GM23338 (cell line): ENCODE measurements at regions not wholly inside any gene's neighbourhood (a gene's known extent, or its start where the extent isn't known, plus 50 kb on each side); places are given as distances from the start of the nearest gene placed in this dataset.
A peak's percentile ranks its signal among the peaks of the same experiment; 100 is the strongest.

Experiments
- ATAC-seq: fragments of 200-7000 bp; cut with Tn5 transposase; 3 replicates; pipeline ENCODE4 v1.9.1; 2020
- DNase-seq: peaks from one replicate; pipeline ENCODE4 v3.0.0-alpha.2; 2015; ENCODE audit warnings: low spot score
- H2AFZ ChIP-seq: fragments of 200-600 bp; sonication (generic); 2 replicates; pipeline ENCODE4 v1.8.0; 2016; ENCODE audit warnings: antibody characterized with exemption, mild to moderate bottlenecking, moderate library complexity
- H3F3A ChIP-seq: fragments of 200-600 bp; sonication (generic); replicated peaks from 2 replicates; pipeline ENCODE4 v1.8.0; 2017; ENCODE audit warnings: antibody characterized with exemption, mixed run types, low read depth
- H3K27ac ChIP-seq: fragments of 200-600 bp; sonication (generic); 2 replicates; pipeline ENCODE4 v1.6.1; 2016; ENCODE audit warnings: low read depth
- H3K27me3 ChIP-seq: fragments of 200-600 bp; sonication (generic); 2 replicates; pipeline ENCODE4 v1.8.0; 2016; ENCODE audit warnings: mild to moderate bottlenecking, mixed run types, moderate library complexity; ENCODE audit not compliant: insufficient read depth
- H3K36me3 ChIP-seq: fragments of 200-600 bp; sonication (generic); 2 replicates; pipeline ENCODE4 v1.8.0; 2016; ENCODE audit warnings: mild to moderate bottlenecking; ENCODE audit not compliant: insufficient read depth
- H3K4me1 ChIP-seq: fragments of 200-600 bp; sonication (generic); 2 replicates; pipeline ENCODE4 v1.8.0; 2016; ENCODE audit warnings: mild to moderate bottlenecking, moderate library complexity; ENCODE audit not compliant: insufficient read depth
- H3K4me2 ChIP-seq: fragments of 200-600 bp; sonication (generic); 2 replicates; pipeline ENCODE4 v1.7.1; 2017; ENCODE audit warnings: mixed run types
- H3K4me3 ChIP-seq: fragments of 200-600 bp; sonication (generic); 2 replicates; pipeline ENCODE4 v1.6.1; 2016; ENCODE audit warnings: mixed run types
- H3K79me2 ChIP-seq: fragments of 200-600 bp; sonication (generic); replicated peaks from 2 replicates; pipeline ENCODE4 v1.8.0; 2017; ENCODE audit warnings: mild to moderate bottlenecking; ENCODE audit not compliant: insufficient read depth
- H3K9me2 ChIP-seq: fragments of 200-600 bp; sonication (generic); 2 replicates; pipeline ENCODE4 v1.8.0; 2017; ENCODE audit not compliant: insufficient read depth
- H4K20me1 ChIP-seq: fragments of 200-600 bp; sonication (generic); replicated peaks from 2 replicates; pipeline ENCODE4 v1.8.0; 2017; ENCODE audit warnings: mild to moderate bottlenecking; ENCODE audit not compliant: insufficient read depth
- H3K27ac Mint-ChIP-seq: 2 replicates; pipeline ENCODE4 v1.8.0; 2020; ENCODE audit warnings: inconsistent platforms, mild to moderate bottlenecking, moderate library complexity, mixed read lengths
- H3K27me3 Mint-ChIP-seq: 3 replicates; pipeline ENCODE4 v1.8.0; 2022; ENCODE audit warnings: low read depth, mild to moderate bottlenecking, moderate library complexity, mixed read lengths, inconsistent platforms; ENCODE audit not compliant: insufficient read depth, poor library complexity
- H3K36me3 Mint-ChIP-seq: 3 replicates; pipeline ENCODE4 v1.8.0; 2021; ENCODE audit warnings: low read depth, mild to moderate bottlenecking, inconsistent platforms, moderate library complexity, mixed read lengths
- H3K4me1 Mint-ChIP-seq: 3 replicates; pipeline ENCODE4 v1.8.0; 2020; ENCODE audit warnings: mild to moderate bottlenecking, inconsistent platforms, mixed read lengths
- H3K4me3 Mint-ChIP-seq: 3 replicates; pipeline ENCODE4 v1.8.0; 2021; ENCODE audit warnings: moderate library complexity, mild to moderate bottlenecking, inconsistent platforms, mixed read lengths
- H3K9me3 Mint-ChIP-seq: 3 replicates; pipeline ENCODE4 v1.8.0; 2020; ENCODE audit warnings: moderate library complexity, mild to moderate bottlenecking, inconsistent platforms, mixed read lengths
- CREB1 ChIP-seq: fragments of 250-450 bp; sonication (Bioruptor Pico); IDR thresholded peaks from 2 replicates; pipeline ENCODE4 v1.5.0; 2020; ENCODE audit warnings: low read depth, mild to moderate bottlenecking, moderate library complexity
- CTCF ChIP-seq, 2 experiments: fragments of 200-600 bp in 1 of 2; sonication (generic) in 1 of 2; conservative IDR thresholded peaks; 2 replicates each; pipeline versions ENCODE4 v1.5.1 to v1.6.1; 2016 to 2017; ENCODE audit warnings: antibody characterized with exemption in 2 of 2, low read depth in 2 of 2, mild to moderate bottlenecking in 2 of 2, moderate library complexity in 1 of 2
- ETS1 ChIP-seq: IDR thresholded peaks from 2 replicates; pipeline ENCODE4 v1.6.1; 2016; ENCODE audit warnings: antibody characterized with exemption
- EZH2 ChIP-seq: fragments of 200-600 bp; sonication (generic); IDR thresholded peaks from one replicate; pipeline ENCODE4 v1.8.0; 2017; ENCODE audit warnings: antibody characterized with exemption, mild to moderate bottlenecking, low read depth; ENCODE audit not compliant: unreplicated experiment
- EZH2phosphoT487 ChIP-seq: fragments of 200-600 bp; sonication (generic); IDR thresholded peaks from one replicate; pipeline ENCODE4 v1.8.1; 2018; ENCODE audit warnings: antibody characterized with exemption; ENCODE audit not compliant: unreplicated experiment
- POLR2AphosphoS5 ChIP-seq: IDR thresholded peaks from 2 replicates; pipeline ENCODE4 v1.6.1; 2016; ENCODE audit warnings: antibody characterized with exemption, low read depth
- ZNF114 ChIP-seq: fragments of 250-450 bp; sonication (Bioruptor Pico); IDR thresholded peaks from 2 replicates; pipeline ENCODE4 v1.5.0; 2020; ENCODE audit warnings: mild to moderate bottlenecking, moderate library complexity
- ZNF462 ChIP-seq: fragments of 250-450 bp; sonication (Bioruptor Pico); IDR thresholded peaks from 2 replicates; pipeline ENCODE4 v1.5.0; 2020; ENCODE audit warnings: mild to moderate bottlenecking, moderate library complexity

- DNase-seq (no peak), ATAC-seq (peak; percentile 39; the same call in 2 of the 3 replicates)
- Histone ChIP-seq H3K4me1 (no peaks in the 10 kb centered on the region), H3K27ac (no peak overlapping the region), H2AFZ (no peak overlapping the region), H3K4me3 (no peak overlapping the region), H3F3A (no peaks in the 10 kb centered on the region), H3K27me3 (no peaks in the 10 kb centered on the region), H3K9me2 (no peaks in the 10 kb centered on the region), H3K4me2 (no peak overlapping the region), H4K20me1 (no peaks in the 10 kb centered on the region), H3K36me3 (no peaks in the 10 kb centered on the region), H3K79me2 (no peaks in the 10 kb centered on the region)
- TF ChIP-seq CTCF (conservative IDR thresholded peaks at IDR 0.05; ENCODE audit: low read depth in 2 of 2) (no peak), ZNF462 (no peak), POLR2AphosphoS5 (no peak), EZH2phosphoT487 (no peak), ETS1 (no peak), ZNF114 (CRISPR knock-in tag) (no peak), EZH2 (no peak), CREB1 (no peak)
- peaks cover 7% of the 10 kb centered on the region for H3K27me3 Mint-ChIP-seq
- peaks cover 3% of the 10 kb centered on the region; the same call in 2 of the 3 replicates for H3K9me3 Mint-ChIP-seq
- H3K36me3 Mint-ChIP-seq = no peaks in the 10 kb centered on the region; the same call in 2 of the 3 replicates
- H3K4me1 Mint-ChIP-seq = peaks cover 5% of the 10 kb centered on the region
- no peak overlapping the region for H3K27ac Mint-ChIP-seq
- H3K4me3 Mint-ChIP-seq = no peak overlapping the region
These were observed 230.2 kb downstream of the BCL11B start for GRCh38 chr14:99041820-99042174.
